HepG2 (cell line): ENCODE measurements at regions not wholly inside any gene's neighbourhood (a gene's known extent, or its start where the extent isn't known, plus 50 kb on each side); places are given as distances from the start of the nearest gene placed in this dataset.
A peak's percentile ranks its signal among the peaks of the same experiment; 100 is the strongest.

Experiments
- ATF1 ChIP-seq: IDR thresholded peaks from 2 replicates; pipeline ENCODE4 v1.6.1; 2016; ENCODE audit warnings: mild to moderate bottlenecking, control low read depth
- BHLHE40 ChIP-seq: IDR thresholded peaks from 2 replicates; pipeline ENCODE4 v1.6.1; 2011; ENCODE audit warnings: low read length, improper control_type of control experiment
- CHD2 ChIP-seq: IDR thresholded peaks from 2 replicates; pipeline ENCODE4 v1.6.1; 2011; ENCODE audit warnings: low read depth, low read length, improper control_type of control experiment
- FOXO1 ChIP-seq: sonication (generic); formaldehyde crosslinking; IDR thresholded peaks from 2 replicates; pipeline ENCODE4 v1.4.0; 2020; ENCODE audit warnings: missing genetic modification reagents
- FOXP4 ChIP-seq: sonication (generic); formaldehyde crosslinking; IDR thresholded peaks from 2 replicates; pipeline ENCODE4 v1.4.0; 2020; ENCODE audit warnings: missing genetic modification reagents
- GATAD2A ChIP-seq: IDR thresholded peaks from 2 replicates; pipeline ENCODE4 v1.6.1; 2016
- HDAC1 ChIP-seq: sonication (generic); formaldehyde crosslinking; IDR thresholded peaks from 2 replicates; pipeline ENCODE4 v1.5.1; 2020; ENCODE audit warnings: mild to moderate bottlenecking, missing genetic modification reagents
- HMGA1 ChIP-seq: sonication (generic); formaldehyde crosslinking; conservative IDR thresholded peaks from 2 replicates; pipeline ENCODE4 v1.4.0; 2020; ENCODE audit warnings: missing genetic modification reagents
- KDM2A ChIP-seq: sonication (generic); formaldehyde crosslinking; IDR thresholded peaks from 2 replicates; pipeline ENCODE4 v1.4.0; 2020; ENCODE audit warnings: low read depth, missing genetic modification reagents, borderline replicate concordance
- NCOA2 ChIP-seq: sonication (generic); formaldehyde crosslinking; IDR thresholded peaks from 2 replicates; pipeline ENCODE4 v1.8.0; 2022; ENCODE audit warnings: inconsistent platforms
- NFE2L1 ChIP-seq: sonication (generic); formaldehyde crosslinking; IDR thresholded peaks from 2 replicates; pipeline ENCODE4 v1.4.0; 2020; ENCODE audit warnings: missing genetic modification reagents, mild to moderate bottlenecking, borderline replicate concordance
- RARA ChIP-seq: IDR thresholded peaks from 2 replicates; pipeline ENCODE4 v1.6.1; 2016; ENCODE audit warnings: missing genetic modification reagents, missing compliant biosample characterization
- SKI ChIP-seq: fragments of 450-650 bp; IDR thresholded peaks from one replicate; pipeline ENCODE4 v1.6.1; 2018; ENCODE audit warnings: mild to moderate bottlenecking; ENCODE audit not compliant: partially characterized antibody
- ZBTB1 ChIP-seq: sonication (generic); formaldehyde crosslinking; IDR thresholded peaks from 2 replicates; pipeline ENCODE4 v1.4.0; 2020; ENCODE audit warnings: missing genetic modification reagents, borderline replicate concordance
- ZBTB38 ChIP-seq: sonication (generic); formaldehyde crosslinking; IDR thresholded peaks from 2 replicates; pipeline ENCODE4 v1.5.1; 2020; ENCODE audit warnings: mild to moderate bottlenecking, missing genetic modification reagents
- ZFP91 ChIP-seq: sonication (generic); formaldehyde crosslinking; IDR thresholded peaks from 2 replicates; pipeline ENCODE4 v1.9.0; 2022; ENCODE audit warnings: missing genetic modification reagents, mild to moderate bottlenecking, borderline replicate concordance
- ZFX ChIP-seq: sonication (generic); formaldehyde crosslinking; IDR thresholded peaks from 2 replicates; pipeline ENCODE4 v1.4.0; 2020; ENCODE audit warnings: mild to moderate bottlenecking, low read depth, missing genetic modification reagents, moderate library complexity
- ZNF337 ChIP-seq: sonication (generic); formaldehyde crosslinking; IDR thresholded peaks from 2 replicates; pipeline ENCODE4 v1.5.1; 2020; ENCODE audit warnings: missing genetic modification reagents, low read depth, mild to moderate bottlenecking, borderline replicate concordance
- ZNF547 ChIP-seq: sonication (generic); formaldehyde crosslinking; IDR thresholded peaks from 2 replicates; pipeline ENCODE4 v1.5.1; 2020; ENCODE audit warnings: mild to moderate bottlenecking, missing genetic modification reagents
- ZNF691 ChIP-seq: sonication (generic); formaldehyde crosslinking; IDR thresholded peaks from 2 replicates; pipeline ENCODE4 v1.4.0; 2020; ENCODE audit warnings: missing genetic modification reagents, low read depth, mild to moderate bottlenecking, borderline replicate concordance
- ZNF768 ChIP-seq: sonication (generic); formaldehyde crosslinking; IDR thresholded peaks from 2 replicates; pipeline ENCODE4 v1.4.0; 2020; ENCODE audit warnings: missing genetic modification reagents
- ZNF788 ChIP-seq: sonication (generic); formaldehyde crosslinking; IDR thresholded peaks from 2 replicates; pipeline ENCODE4 v1.5.0; 2020; ENCODE audit warnings: mild to moderate bottlenecking, missing genetic modification reagents, borderline replicate concordance
- ZNF792 ChIP-seq: IDR thresholded peaks from 2 replicates; pipeline ENCODE4 v1.6.1; 2016
- TF ChIP-seq, protein P1 (sequence below), 2 experiments: sonication (generic) in 1 of 2; formaldehyde crosslinking in 1 of 2; IDR thresholded peaks; 2 replicates each; pipeline versions ENCODE4 v1.4.0 to v1.6.1; 2018 to 2020; ENCODE audit warnings: missing genetic modification reagents in 2 of 2, borderline replicate concordance in 1 of 2, low read depth in 1 of 2, mild to moderate bottlenecking in 1 of 2, missing biosample characterization in 1 of 2

DNA sequence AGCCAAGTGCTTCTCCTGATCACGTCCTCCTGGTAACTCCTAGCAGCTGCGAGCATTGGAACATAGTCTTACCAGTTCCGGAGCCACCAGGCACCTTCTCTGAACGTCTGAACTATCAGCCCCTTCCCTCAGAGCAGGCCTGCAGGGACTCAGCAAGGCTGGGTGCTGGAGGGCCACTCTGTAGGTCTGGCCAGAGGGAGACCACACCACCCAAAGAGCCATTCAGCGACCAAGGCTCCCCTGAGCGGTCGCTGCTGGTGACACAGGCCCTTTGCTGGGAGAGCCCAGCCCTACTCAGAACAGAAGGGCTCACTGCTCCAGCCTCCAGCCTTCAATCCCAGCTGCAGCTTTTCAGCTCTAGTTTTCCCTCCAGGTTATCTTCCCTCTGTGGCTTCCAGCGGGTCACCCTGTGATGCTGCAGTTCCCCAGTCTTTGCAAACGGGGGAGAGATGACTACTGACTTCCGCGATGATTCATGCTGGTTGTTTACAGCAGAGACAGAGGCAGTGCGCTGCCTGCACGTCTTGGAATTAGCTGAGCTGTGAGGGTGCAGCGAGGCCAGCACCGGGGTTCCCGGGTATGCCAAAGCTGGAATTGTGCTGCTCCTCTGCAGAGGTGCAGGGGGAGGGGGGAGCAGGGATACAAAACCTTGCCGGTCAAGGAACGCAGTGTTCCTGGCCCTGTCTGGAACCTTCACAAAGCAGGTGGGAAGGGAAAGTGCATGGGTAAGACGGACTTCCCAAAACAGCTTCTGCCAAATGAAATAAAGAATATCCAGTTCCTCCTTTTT lies 161.4 kb downstream of the LY86 start (continued):
- TF ChIP-seq ATF1 (CRISPR knock-in tag): peak; percentile 40; the same call in 1 of the 2 replicates
- no peak for TF ChIP-seq CHD2
- peak; percentile 77 for TF ChIP-seq ZBTB38 (CRISPR knock-in tag)
- no peak for TF ChIP-seq HMGA1 (CRISPR knock-in tag)
- no peak; the same call in 1 of the 2 replicates for TF ChIP-seq ZFP91 (CRISPR knock-in tag)
- TF ChIP-seq RARA (CRISPR knock-in tag): peak; percentile 65
- peak; percentile 81 for TF ChIP-seq FOXP4
- peak; percentile 29; the same call in 1 of the 2 replicates for TF ChIP-seq ZNF768 (CRISPR knock-in tag)
- no peak for TF ChIP-seq ZBTB1
- TF ChIP-seq, protein P1, sequence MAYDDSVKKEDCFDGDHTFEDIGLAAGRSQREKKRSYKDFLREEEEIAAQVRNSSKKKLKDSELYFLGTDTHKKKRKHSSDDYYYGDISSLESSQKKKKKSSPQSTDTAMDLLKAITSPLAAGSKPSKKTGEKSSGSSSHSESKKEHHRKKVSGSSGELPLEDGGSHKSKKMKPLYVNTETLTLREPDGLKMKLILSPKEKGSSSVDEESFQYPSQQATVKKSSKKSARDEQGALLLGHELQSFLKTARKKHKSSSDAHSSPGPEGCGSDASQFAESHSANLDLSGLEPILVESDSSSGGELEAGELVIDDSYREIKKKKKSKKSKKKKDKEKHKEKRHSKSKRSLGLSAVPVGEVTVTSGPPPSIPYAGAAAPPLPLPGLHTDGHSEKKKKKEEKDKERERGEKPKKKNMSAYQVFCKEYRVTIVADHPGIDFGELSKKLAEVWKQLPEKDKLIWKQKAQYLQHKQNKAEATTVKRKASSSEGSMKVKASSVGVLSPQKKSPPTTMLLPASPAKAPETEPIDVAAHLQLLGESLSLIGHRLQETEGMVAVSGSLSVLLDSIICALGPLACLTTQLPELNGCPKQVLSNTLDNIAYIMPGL (CRISPR knock-in tag; IDR thresholded peaks at IDR 0.05; ENCODE audit: borderline replicate concordance in 1 of 2, low read depth in 1 of 2): 0 out of 4 replicates have a peak, but pooled peaks of 1 of the 2 experiments have one; percentile 30
- TF ChIP-seq KDM2A (CRISPR knock-in tag): peak; percentile 72; the same call in 1 of the 2 replicates
- peak; percentile 56; the same call in 1 of the 2 replicates for TF ChIP-seq ZNF691 (CRISPR knock-in tag)
- TF ChIP-seq GATAD2A (CRISPR knock-in tag): peak; percentile 64
- TF ChIP-seq NCOA2 (CRISPR knock-in tag): peak; percentile 29; the same call in 1 of the 2 replicates
- peak; percentile 56; the same call in 1 of the 2 replicates for TF ChIP-seq ZNF547 (CRISPR knock-in tag)
- peak; percentile 72 for TF ChIP-seq HDAC1 (CRISPR knock-in tag)
- 0 out of 2 replicates have a peak, but pooled peaks have one; percentile 27 for TF ChIP-seq BHLHE40
- peak; percentile 84 for TF ChIP-seq ZNF792
- 0 out of 2 replicates have a peak, but pooled peaks have one; percentile 21 for TF ChIP-seq ZFX (CRISPR knock-in tag)
- peak; percentile 88; the same call in 1 of the 2 replicates for TF ChIP-seq ZNF337
- peak; percentile 46; the same call in 1 of the 2 replicates for TF ChIP-seq ZNF788 (CRISPR knock-in tag)
- no peak for TF ChIP-seq SKI
- no peak for TF ChIP-seq NFE2L1 (CRISPR knock-in tag)
- peak; percentile 97 for TF ChIP-seq FOXO1
